Kidney tubule cell (primary cell): ENCODE measurements at regions not wholly inside any gene's neighbourhood (a gene's known extent, or its start where the extent isn't known, plus 50 kb on each side); places are given as distances from the start of the nearest gene placed in this dataset.

Experiments
- DNase-seq: peaks from one replicate; pipeline ENCODE4 v3.0.0-alpha.2; 2018; ENCODE audit warnings: low spot score

DNA sequence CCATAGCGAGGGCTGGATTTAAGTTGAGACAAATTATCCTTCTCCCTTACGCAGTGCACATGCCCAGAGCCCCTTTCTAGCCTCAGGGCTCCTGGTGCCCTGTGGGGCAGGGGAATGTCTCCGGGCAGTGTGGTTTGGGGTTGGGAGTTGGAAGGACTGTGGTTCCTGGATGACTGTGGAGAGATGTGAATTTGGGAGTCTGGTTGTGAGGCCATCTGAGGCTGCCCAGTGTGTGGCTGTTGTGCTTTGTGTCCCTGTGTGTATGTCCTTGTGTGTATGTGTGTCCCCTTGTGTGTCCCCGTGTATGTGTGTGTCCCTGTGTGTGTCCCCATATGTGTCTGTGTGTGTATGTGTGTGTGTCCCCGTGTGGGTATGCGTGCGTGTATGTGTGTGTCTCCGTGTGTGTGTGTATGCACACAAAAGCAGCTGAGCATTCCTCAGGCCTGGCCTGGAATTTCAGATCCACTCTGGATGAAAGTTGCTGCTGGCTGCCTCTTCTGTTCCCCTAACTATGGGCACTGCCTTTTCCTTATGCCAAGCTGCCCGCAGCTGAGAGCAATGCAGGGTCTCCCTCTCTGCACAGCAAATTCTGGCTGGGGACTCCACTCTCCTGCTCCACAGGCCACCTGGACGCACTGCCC is 65.4 kb downstream of the UBIAD1 start:
- no peak for DNase-seq

DNA sequence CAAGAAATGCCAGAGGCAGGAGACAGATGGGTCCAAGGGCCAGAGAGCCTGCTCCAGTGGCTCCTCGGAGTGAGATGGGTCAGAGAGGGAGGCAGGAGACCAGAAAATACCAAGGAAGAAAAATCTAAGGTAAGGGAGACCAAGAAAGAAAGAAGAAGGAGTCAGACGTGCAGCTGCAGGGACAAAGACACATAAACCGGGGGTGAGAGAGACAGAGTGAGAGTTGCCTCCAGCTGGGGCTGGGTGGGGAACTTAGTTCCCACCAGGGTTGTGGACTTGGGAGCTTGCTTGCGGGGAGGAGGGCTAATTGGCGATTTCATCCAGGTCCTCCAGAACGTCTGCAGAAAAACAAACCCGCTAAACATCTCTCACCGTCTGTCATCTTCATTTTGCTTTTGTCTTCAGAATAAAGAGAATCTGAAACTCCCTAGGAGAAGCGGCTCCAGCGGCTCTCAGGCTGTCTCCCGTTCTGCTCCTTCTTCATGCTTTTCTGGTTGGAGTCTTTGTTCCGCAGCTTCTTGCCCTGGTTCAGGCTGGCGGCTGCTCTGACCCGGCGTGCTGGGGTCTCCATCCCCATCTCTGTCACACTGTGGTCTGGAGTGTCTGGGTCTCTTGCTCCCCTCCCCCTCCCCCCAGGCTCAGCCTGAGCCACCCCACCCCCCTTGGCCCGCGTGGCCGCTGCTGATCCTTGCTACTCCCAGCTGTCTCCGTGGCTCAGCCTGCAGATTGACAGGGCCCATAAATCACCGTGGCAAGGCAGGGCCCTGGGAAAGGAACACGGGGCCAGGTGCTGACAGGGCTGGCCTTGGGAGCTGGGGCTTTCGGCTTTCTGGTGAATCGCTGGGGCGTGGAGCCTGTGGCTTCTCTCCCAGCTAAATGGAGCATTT is 66.6 kb downstream of the UBIAD1 start:
- peak; percentile 59 for DNase-seq

DNA sequence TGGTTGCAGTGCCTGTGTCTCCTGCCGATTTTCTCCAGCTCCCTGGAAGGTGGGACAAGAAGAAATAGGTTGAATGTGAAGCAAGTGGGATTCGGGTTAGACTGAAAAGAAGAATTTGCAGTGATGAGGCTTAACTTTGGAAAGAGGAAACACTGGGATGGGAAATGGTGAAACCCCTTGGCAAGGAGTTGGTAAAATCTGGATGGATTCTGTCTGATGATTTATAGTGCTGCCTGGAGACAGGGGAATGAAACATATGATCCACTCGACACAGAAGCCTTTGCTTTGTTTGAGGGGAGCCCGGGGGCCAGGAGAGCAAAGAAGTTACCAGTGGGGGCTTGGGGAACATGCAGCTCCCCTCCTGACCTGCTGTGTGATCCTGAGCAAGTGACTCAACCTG is 67.2 kb downstream of the UBIAD1 start:
- no peak for DNase-seq

DNA sequence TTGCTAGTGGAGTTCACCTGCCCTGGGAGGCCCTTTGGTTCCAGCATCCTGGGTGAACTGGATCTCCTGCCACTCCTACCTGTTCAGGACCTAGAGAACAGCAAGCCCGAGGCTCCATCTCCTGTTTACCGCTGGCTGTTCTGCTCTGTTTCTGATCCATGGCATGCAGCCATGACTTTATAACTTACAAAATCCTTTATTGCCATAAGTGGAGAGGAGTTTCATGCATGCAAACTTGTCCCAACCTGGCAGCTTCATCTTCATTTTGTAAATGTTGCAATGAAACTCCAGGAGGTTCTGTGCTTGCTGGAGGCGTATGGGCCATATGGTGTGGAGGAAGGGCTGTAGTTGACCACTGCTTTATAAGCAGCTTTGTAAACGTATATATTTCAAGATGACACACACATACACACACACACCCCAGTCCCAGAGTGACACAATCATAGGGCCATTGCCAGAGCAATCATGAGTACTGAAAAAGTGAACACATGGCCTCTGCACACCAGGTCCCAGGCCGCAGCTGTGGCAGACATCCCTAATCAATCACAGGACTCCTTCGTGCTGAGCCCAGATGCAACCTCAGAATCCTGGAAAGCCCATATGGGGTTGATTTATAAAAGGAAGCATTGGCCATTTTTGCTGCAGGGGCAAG is 69.0 kb downstream of the UBIAD1 start:
- DNase-seq = no peak

DNA sequence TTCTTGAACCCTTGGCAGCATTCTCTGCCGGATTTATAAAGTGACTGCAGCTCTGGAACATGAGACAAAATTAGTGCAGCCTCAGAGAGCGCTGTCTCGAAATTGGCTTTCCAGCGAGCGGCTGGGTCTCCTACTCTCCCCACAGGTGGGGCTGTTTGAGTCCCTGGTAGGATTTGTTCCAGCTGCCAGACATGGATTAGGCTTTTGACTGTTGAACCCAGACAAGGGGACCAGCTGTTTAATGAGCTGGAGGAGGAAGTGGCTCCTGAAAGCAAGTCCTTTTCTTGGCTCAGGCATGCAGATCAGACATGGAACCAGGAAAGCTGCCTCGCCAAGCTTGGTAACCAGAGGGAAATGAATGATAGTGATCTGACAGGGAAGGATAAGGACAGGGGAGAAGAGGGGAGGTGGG is 69.6 kb downstream of the UBIAD1 start:
- DNase-seq = no peak

DNA sequence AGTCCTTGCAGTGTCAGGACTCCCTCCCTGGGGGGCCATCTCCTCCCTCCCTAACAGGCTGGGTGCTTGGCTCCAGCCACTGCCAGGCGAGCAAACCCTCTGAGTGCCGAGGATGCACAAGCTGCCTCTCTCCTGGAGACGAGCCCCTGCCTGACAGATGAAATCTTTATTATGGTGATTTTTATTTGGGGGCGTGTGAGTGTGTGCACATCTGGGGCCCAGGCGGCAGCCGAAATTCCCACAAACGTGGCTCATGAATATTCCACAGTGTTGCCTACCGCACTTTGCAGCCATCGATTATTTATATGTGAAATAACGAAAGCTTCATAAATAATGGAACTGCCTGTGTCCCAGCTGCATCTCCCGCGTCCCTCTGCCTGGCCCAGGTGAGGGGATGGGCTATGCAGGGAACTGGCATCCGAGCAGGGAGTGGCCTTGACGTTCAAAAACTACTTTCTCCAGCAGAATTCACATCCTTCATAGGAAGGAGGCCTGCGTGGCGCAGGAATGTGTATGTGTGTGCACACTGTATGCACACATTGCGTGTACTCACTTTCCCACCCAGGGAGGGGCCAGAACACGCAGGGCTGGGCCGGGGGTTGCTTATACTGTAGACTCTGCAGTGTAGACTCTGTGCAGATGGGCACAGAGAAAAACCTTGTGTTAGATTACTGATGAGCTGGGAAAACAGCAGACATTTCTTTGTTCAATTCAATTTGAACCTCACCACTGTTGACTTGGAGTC is 73.1 kb downstream of the UBIAD1 start:
- DNase-seq = no peak

DNA sequence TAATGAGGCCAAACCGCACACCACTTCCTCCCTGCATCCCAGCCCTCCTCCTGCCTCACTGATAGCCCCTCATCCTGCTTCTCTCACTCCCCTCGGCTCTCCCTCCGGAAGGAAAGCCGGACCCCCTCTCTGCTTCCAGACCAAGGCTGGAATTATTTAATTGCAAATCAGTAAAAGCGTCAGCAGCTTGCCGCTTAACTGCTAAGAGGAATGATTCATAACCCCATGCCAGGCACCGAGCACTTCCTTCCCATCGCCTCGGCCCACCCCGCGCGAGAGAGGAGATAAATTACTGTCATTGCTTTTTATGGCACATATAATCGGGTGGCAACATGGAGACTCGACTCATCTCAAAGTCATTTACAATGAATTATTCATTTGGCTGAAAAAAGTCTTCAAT is 77.3 kb downstream of the UBIAD1 start:
- peak; percentile 17 for DNase-seq

DNA sequence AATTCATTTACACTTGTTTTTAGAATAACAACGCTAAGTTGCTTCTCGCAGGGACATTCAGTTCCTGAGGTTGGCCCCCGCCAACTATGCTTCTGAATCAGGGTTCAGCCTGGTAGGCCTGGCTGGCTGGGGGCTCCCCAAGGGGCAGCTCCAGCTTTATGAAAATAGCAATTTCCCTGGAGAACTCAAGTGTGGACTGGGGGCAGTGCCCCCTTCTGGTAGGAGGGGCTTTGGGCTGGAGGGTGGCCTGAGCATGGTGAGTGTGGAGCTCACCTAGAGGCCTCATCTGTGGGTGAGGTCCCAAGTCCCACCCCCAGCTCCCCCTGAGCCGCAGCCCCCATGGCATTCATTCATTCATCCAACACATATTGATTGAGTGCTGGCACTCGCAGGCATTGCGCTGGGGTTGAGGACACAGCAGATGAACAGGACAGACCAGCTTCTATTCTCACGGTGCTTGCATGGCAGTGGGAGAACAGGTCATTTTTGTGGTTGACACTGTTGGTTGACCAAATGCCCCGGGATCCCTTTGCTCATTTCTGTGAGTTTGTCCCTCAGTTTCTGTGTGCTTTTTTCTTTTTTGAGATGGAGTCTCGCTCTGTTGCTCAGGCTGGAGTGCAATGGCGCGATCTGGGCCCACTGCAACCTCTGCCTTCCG is 79.2 kb downstream of the UBIAD1 start:
- no peak for DNase-seq

DNA sequence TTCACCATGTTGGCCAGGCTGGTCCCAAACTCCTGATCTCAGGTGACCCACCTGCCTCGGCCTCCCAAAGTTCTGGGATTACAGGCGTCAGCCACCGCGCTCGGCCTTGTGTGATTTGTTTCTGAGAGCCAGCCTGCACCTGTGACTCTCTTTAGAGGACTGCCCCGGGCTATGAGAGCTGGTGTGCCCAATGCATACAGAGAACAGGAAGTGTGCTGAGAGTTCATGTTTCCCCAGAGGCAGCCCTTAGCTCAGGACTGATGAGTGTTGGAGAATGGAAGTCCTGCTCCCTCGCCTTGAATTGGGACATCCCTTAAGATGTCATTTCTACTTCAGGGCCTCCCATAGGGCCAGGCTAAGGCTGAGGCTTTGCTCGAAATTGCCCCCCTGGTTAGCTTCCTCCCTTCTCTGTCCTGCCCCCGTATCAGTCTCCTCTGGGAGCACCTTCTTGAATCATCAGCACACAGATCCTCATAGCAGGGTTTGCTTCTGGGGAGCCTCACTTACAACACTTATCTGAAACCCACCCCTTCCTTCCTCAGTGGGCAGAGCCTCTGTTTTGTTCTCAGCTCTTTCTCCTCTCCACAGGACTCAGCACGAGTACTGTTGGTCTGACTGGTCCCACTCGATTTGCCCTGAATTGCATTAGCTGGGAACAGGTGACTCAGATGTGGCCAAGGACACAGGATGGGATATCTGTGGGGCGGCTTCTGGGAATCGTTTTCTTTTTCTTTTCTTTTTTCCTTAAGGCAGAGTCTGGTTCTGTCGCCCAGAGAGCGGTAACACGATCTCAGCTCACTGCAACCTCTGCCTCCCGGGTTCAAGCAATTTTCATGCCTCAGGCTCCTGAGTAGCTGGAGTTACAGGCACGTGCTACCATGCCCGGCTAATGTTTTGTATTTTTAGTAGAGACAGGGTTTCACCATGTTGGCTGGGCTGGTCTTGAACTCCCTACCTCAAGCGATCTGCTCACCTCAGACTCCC is 80.1 kb downstream of the UBIAD1 start:
- DNase-seq = no peak

DNA sequence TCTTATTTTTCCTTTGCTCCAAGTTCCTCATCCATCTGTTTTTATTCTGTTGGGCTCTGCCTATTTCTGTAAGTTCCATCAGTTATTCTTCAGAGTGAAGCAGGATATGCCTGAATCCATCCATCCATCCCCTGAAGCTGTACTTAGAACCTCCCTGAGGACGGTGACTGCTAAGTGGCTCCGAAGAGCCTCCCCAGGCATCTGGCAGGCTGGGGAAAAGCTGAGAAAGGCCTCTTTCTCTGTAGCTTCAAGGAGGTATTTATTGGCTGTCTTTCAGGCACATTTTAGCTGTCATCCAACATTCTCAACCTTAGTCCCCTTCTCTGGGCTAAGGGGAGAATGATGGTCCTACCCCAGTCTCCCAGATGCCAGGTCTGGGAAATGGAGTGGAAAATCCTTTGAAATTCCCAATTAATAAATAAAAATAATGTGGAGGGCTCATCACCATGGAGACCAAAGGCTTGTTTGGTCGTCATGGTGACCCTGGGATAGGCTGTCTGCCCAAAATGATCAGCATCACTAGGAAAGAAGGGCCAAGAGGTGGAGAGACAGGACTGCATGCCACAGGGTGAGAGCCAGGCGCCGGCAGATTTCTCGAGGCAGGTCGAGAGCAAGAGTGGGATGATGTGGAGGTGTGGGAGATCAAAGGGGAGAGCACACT is 82.0 kb downstream of the UBIAD1 start:
- DNase-seq = no peak

DNA sequence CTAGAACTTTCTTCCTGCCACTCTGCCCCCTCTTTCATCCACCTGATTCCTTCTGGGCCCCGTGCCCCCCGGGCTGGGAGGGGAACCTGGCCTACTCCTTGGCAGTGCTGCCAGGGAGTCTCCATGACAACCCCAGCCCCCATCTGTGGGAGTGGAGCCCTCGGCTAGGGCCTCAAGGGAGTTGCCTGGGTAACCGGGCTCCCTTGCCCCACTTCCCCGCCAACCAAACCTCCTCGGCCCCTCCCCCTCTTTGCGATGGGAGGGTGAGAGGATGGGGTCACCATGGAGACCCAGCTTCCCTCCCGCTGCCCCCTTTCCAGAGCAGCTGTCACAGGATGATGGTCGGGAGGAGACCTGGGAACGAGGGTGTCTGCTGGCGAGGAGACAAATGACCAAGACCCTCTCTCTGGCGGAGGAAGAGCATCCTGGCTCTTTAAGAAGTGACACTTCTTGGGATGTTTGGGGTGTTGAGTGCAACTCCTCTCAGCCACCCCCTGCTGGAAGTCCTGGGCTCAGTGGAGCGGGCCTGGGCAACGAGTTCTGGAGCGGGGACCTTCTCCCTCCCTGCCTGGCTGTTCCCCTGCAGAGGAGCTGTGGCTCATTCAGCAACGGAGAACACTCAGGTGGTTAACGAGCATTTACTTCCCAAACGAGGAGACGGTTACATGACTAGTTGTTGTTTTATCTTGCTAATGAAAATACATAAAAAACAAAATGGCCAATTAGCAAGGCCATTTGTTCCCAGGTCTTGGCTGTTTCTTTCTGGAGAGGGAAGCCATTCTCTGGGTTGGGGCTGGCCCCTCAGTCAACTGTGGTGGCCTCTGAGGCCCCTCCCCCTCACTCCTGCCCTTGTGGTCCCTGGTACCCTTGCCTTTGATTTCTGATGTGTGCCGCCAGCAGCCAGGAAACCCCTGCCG is 82.8 kb downstream of the UBIAD1 start:
- DNase-seq = no peak

DNA sequence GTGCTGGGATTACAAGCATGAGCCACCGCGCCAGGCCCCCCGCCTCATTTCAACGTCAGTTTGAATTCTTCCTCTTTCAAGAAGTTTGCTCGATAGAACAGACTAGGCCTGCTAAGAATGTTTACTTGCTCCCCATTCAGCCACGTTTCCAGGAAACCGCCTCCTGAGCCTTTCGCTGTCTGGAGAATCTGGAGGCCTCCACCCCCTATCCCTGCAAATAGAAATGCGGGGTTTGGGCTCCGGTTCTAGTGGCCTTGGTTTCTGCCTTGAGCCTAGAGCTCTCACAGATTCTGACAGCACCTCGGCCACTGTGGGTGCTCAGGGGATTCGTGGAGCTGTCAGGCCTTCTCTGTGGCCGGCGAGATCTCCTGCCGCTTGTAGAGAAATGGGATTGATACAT is 84.3 kb downstream of the UBIAD1 start:
- no peak for DNase-seq

DNA sequence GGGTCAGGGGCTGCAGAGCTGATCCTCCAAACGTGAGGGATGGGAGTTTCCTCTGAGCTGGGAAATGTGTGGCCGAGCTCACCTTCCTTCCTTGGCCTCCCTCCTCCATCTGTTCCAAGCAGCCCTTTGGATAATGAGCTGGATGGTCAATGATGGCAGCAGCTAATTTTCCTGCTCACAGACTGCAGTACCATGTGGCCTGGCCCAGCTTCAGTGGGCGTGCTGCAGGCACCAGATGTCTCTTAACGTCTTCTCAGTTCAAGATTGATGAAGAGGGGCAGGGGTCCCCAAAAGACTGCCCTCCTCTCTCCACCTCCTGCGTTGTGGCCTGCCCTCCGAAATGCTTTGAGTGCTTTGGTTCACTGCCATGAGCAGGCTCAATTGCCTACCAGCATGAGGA is 86.0 kb downstream of the UBIAD1 start:
- DNase-seq = no peak

DNA sequence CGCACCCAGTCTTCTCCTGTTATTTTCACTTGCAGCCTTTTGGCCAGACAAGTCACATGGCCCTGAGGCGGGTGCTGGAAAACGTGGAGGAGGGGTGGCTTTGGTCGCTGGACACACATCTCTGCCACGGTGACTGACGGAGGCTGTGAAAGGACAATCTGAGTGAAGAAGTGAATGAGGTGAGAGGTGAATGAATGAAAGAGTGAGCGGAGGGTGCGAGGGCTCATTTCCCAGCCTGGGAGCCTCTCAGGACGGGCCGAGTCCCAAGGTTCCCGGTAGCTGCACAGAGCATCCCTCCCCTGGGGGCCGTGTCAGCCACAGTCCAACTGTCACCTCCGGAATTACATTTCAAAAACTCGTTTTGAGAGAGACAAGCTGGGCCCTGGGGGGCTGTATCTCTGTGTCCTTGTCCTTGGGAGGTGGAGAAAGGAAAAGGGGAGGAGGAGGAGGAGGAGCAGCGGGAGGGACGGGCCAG is 89.6 kb downstream of the UBIAD1 start:
- no peak for DNase-seq

DNA sequence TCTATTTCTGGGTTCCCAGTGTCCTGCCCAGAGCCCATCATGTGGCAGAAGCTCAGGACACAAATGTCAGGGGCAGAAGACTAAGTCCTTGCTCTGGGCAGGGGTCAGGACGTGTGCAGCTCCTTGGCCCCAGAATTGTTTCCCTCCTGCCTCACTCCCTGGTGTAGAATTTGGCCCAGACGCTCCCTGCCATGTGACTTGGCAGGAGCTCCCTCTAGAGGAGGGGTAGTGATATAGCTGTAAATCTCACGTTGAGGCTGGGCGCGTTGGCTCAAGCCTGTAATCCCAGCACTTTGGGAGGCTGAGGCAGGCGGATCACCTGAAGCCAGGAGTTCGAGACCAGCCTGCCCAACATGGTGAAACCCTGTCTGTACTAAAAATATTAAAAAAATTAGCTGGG is 91.2 kb downstream of the UBIAD1 start:
- DNase-seq = no peak

DNA sequence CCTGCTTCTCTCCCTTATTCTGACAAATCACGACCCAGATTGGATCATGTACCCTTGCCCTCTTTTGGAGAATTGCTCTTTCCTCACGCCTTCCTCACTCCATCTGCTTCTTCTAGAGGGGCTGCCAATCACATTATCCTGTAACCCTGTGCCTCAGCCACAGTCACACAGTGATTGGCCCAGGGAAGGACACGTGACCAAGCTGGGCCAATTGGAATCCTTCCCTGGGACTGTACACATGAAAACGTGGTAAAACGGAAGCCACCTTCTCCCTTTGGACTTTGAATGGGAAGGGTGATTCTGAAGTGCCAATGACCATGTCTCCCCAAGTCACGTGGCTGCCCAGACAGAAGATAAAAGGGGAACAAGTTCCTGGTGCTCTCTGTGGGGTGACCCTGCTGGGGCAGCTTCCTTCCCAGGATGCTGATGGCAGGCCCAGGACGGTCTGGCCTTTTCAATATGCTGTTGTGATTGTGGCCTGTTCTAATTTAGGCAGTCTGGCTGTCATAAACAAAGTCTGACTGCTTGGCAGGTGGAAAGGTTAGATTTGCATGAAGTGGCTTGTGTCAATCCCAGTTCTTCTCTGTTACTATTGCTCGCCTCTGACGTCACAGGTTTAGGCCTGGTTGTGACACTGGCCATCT is 92.9 kb downstream of the UBIAD1 start:
- no peak for DNase-seq

DNA sequence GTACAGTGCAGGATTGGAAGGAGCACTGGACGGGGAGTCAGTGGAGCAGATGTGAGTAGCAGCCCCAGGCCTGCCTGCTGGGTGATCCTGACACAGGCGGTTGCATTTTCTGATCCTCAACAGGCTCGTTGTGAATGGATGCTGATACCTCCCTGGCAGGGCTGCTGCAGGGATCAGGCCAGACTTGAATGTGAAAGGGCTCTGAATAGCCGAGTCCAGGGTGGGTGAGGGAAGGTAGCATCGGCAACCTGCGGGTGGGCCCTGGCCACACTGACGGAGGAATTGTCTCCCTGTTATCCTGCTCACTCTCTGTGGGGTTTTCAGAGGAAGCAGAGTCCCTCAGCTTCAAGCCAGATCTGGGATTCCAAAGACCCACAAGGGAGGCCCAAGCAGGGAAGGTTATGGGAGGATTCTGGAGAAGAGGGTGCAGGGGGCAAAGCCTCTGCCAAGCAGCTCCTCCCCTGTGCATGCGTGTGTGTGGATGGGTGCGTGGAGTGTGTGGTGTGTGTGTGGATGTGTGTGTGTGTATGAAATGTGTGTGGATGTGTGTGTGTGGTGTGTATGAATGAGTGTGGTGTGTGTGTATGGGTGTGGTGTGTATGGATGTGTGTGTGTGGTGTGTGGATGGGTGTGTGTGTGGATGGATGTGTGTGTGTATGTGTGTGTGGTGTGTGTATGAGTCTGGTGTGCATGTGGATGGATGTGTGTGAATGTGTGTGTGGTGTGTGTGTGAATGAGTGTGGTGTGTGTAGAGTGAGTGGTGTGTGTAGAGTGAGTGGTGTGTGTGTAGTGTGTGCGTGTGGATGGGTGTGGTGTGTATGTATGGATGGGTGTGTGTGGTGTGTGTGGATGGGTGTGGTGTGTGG is 100.3 kb downstream of the UBIAD1 start:
- DNase-seq = no peak
